Kidney (tissue), 13 donors: ENCODE measurements at regions not wholly inside any gene's neighbourhood (a gene's known extent, or its start where the extent isn't known, plus 50 kb on each side); places are given as distances from the start of the nearest gene placed in this dataset.

Source experiments
- DNase-seq, 5 donors: peaks; one replicate each; pipeline ENCODE4 v3.0.0-alpha.2; 2013 to 2020
- FAIRE-seq: peaks from 2 replicates; lab custom pipeline; 2012; peaks lifted over from hg19 to GRCh38; lab: Jason Lieb, UNC
- H3K27ac ChIP-seq, 2 donors: one replicate each; pipeline ENCODE4 v1.7.0; 2013; ENCODE audit warnings: low read depth in 2 of 2, low read length in 2 of 2, inconsistent platforms in 1 of 2
- H3K27me3 ChIP-seq: one replicate; pipeline ENCODE4 v1.7.1; 2013; ENCODE audit warnings: low read length, inconsistent platforms; ENCODE audit not compliant: control insufficient read depth, insufficient read depth
- H3K36me3 ChIP-seq, 3 donors: one replicate each; pipeline versions ENCODE4 v1.7.0 to v1.7.1; 2013; ENCODE audit warnings: low read length in 3 of 3, control low read depth in 1 of 3, inconsistent platforms in 1 of 3; ENCODE audit not compliant: insufficient read depth in 3 of 3, control insufficient read depth in 2 of 3
- H3K4me1 ChIP-seq, 3 donors: one replicate each; pipeline versions ENCODE4 v1.7.0 to v1.7.1; 2013; ENCODE audit warnings: low read length in 3 of 3, inconsistent platforms in 1 of 3, low read depth in 1 of 3; ENCODE audit not compliant: control insufficient read depth in 2 of 3, insufficient read depth in 2 of 3
- H3K4me3 ChIP-seq, 3 donors: one replicate each; pipeline versions ENCODE4 v1.7.0 to v1.8.1; 2013; ENCODE audit warnings: low read length in 3 of 3, control low read depth in 1 of 3, inconsistent platforms in 1 of 3
- H3K9ac ChIP-seq, 3 donors: one replicate each; pipeline versions ENCODE4 v1.7.0 to v1.7.1; 2013; ENCODE audit warnings: low read length in 3 of 3, control low read depth in 1 of 3, inconsistent platforms in 1 of 3
- H3K9me3 ChIP-seq, 3 donors: one replicate each; pipeline versions ENCODE4 v1.7.0 to v1.7.1; 2013; ENCODE audit warnings: low read length in 3 of 3, control low read depth in 1 of 3, inconsistent platforms in 1 of 3; ENCODE audit not compliant: control insufficient read depth in 2 of 3, insufficient read depth in 1 of 3
- intact Hi-C: fragments of 100-400 bp; cut with DNase I; formaldehyde crosslinking; loops from one replicate; pipeline ENCODE4 v1.11.1; 2022
- TF ChIP-seq, protein P1 (sequence below): IDR thresholded peaks from 3 replicates; pipeline ENCODE4 v1.5.1; 2012; ENCODE audit warnings: mild to moderate bottlenecking, moderate library complexity, borderline replicate concordance; ENCODE audit not compliant: insufficient read depth; ENCODE audit errors: extremely low read depth
- donor health status: control.
- donor health status: control.
- donor health status: control.
- donor health status: control.
- donor health status: control.
- donor health status: DM: yes; HTN: yes; CAD: no.
- donor health status: Normal renal cell carcinoma (clear cell type).

DNA sequence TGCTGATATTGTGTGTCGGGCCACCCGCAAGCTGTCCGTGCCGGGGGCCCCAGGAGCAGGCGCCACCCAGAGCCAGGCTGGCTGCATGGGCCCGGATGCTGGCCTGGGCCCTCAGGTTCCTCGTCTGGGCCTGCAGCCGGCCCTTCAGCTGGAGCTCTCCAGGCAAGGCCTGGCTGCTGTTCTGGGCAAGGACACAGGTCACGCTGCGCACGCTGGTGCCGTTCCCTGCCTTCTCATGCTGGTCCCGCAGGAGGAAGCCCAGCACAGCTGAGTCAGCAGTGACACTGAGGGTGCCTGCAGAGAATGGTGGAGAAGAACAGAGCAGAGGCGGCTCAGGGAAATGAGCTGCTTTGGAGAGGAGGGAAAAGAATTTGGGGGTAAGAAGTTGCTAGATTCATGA lies 79.9 kb downstream of the RMI2 start:
- H3K27ac ChIP-seq = no peak overlapping the region
- no peaks in the 10 kb centered on the region for H3K4me1 ChIP-seq
- no peaks in the 10 kb centered on the region for H3K27me3 ChIP-seq
- H3K9me3 ChIP-seq = no peaks in the 10 kb centered on the region
- DNase-seq (no peak), FAIRE-seq (no peak)
- H3K9ac ChIP-seq = no peak overlapping the region
- no peak overlapping the region for H3K4me3 ChIP-seq
- TF ChIP-seq, protein P1, sequence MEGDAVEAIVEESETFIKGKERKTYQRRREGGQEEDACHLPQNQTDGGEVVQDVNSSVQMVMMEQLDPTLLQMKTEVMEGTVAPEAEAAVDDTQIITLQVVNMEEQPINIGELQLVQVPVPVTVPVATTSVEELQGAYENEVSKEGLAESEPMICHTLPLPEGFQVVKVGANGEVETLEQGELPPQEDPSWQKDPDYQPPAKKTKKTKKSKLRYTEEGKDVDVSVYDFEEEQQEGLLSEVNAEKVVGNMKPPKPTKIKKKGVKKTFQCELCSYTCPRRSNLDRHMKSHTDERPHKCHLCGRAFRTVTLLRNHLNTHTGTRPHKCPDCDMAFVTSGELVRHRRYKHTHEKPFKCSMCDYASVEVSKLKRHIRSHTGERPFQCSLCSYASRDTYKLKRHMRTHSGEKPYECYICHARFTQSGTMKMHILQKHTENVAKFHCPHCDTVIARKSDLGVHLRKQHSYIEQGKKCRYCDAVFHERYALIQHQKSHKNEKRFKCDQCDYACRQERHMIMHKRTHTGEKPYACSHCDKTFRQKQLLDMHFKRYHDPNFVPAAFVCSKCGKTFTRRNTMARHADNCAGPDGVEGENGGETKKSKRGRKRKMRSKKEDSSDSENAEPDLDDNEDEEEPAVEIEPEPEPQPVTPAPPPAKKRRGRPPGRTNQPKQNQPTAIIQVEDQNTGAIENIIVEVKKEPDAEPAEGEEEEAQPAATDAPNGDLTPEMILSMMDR = no peak
- H3K36me3 ChIP-seq = no peaks in the 10 kb centered on the region
- intact Hi-C loops = loop anchor here (10.0 kb wide), 1 partner anchor 90 kb away; no protein-coding TSS in a partner anchor

DNA sequence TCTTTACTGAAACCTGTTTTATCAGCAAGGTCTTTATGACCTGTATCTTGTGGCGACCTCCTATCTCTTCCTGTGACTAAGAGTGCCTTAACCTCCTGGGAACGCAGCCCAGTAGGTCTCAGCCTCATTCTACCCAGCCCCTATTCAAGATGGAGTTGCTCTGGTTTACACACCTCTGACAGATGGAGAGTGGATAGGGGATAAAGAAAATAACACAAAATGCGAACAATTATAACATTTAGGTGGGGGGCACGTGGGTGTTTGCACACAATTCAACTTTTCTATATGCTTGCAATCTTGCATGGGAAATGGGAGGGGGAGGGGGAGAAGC lies 83.3 kb downstream of the RMI2 start:
- intact Hi-C loops = loop anchor here (10.0 kb wide), 1 partner anchor 86 kb away; no protein-coding TSS in a partner anchor
- no peak for FAIRE-seq
- TF ChIP-seq, protein P1 = no peak

DNA sequence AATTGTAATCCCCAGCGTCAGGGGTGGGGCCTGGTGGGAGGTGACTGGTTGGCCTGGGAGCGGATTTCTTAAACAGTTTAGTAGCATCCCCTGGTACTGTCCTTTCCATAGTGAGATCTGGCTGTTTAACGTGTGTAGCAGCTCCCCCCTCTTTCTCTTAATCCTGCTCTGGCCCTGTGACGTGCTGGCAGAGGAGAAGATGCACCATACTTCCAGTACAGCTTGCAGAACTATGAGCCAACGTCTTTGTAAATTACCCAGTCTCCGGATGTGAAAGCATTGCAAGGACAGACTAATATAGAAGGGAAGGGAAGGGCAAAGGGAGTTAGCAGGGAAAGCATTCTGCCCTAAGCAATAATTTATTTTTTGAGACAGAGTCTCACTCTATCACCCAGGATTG lies 83.9 kb downstream of the RMI2 start:
- FAIRE-seq = no peak
- intact Hi-C loops = loop anchor here (10.0 kb wide), 1 partner anchor 86 kb away; no protein-coding TSS in a partner anchor

More for the DNA sequence above, 83.3 kb downstream of the RMI2 start:
- H3K4me1 ChIP-seq = no peaks in the 10 kb centered on the region
- no peak overlapping the region for H3K9ac ChIP-seq
- no peaks in the 10 kb centered on the region for H3K36me3 ChIP-seq
- no peaks in the 10 kb centered on the region for H3K27me3 ChIP-seq
- H3K9me3 ChIP-seq = peaks cover 0 to 11% (median 0%) of the 10 kb centered on the region in 3 donors
- DNase-seq = no peak
- no peak overlapping the region for H3K27ac ChIP-seq
- no peak overlapping the region for H3K4me3 ChIP-seq

More for the DNA sequence above, 83.9 kb downstream of the RMI2 start:
- H3K4me1 ChIP-seq = no peaks in the 10 kb centered on the region
- H3K4me3 ChIP-seq = no peak overlapping the region
- no peak overlapping the region for H3K27ac ChIP-seq
- TF ChIP-seq, protein P1 = no peak
- H3K36me3 ChIP-seq = no peaks in the 10 kb centered on the region
- DNase-seq = no peak
- peaks cover 0 to 11% (median 0%) of the 10 kb centered on the region in 3 donors for H3K9me3 ChIP-seq
- H3K27me3 ChIP-seq = no peaks in the 10 kb centered on the region
- H3K9ac ChIP-seq = no peak overlapping the region
